HepG2 (cell line): ENCODE measurements at regions not wholly inside any gene's neighbourhood (a gene's known extent, or its start where the extent isn't known, plus 50 kb on each side); places are given as distances from the start of the nearest gene placed in this dataset.

Experiments used
- ATAC-seq: fragments of 200-7000 bp; cut with Tn5 transposase; 3 replicates; pipeline ENCODE4 v1.9.1; 2020; ENCODE audit warnings: mild to moderate bottlenecking, moderate library complexity
- BruUV-seq: library from RNA; stranded (reverse); fragments of 400-500 nt; replicated peaks from 2 replicates; lab custom pipeline; 2021; lab: Mats Ljungman, UMichigan
- CTCF ChIA-PET: fragments of 300-600 bp; formaldehyde crosslinking; extraction: SDS; loops from one replicate; lab custom pipeline; 2021; ENCODE audit warnings: low total read pairs, inconsistent platforms, low intra/inter-chr PET ratio; lab: Yijun Ruan, JAX
- POLR2A ChIA-PET: fragments of 350-600 bp; sonication (Branson Sonifier 250); formaldehyde crosslinking; loops from one replicate; lab custom pipeline; 2020; ENCODE audit warnings: antibody characterized with exemption, inconsistent platforms; lab: Yijun Ruan, JAX
- DNase-seq: peaks from one replicate; pipeline ENCODE4 v3.0.0-alpha.2; 2015; ENCODE audit warnings: low spot score
- FAIRE-seq: peaks from 3 replicates; lab custom pipeline; 2011; peaks lifted over from hg19 to GRCh38; lab: Jason Lieb, UNC
- H2AFZ ChIP-seq: one replicate; pipeline ENCODE4 v1.6.1; 2011; ENCODE audit warnings: low read length, inconsistent platforms
- H3K27ac ChIP-seq: fragments of 300-600 bp; 3 replicates; pipeline ENCODE4 v1.8.0; 2011; ENCODE audit warnings: mixed run types, mild to moderate bottlenecking, mixed read lengths, low read length, inconsistent platforms; ENCODE audit not compliant: insufficient read depth; ENCODE audit errors: extremely low read length
- H3K27me3 ChIP-seq, 2 experiments: fragments of 200-600 bp in 1 of 2; 2 replicates in 1 of 2; 3 replicates in 1 of 2; pipeline versions ENCODE4 v1.6.0 to v1.8.0; 2011; ENCODE audit warnings: low read length in 2 of 2, mild to moderate bottlenecking in 2 of 2, moderate library complexity in 2 of 2, inconsistent platforms in 1 of 2; ENCODE audit not compliant: insufficient read depth in 2 of 2, control insufficient read depth in 1 of 2
- H3K36me3 ChIP-seq, 2 experiments: fragments of 200-600 bp in 1 of 2; replicated peaks in 1 of 2; 2 replicates in 1 of 2; 3 replicates in 1 of 2; pipeline versions ENCODE4 v1.5.1 to v1.8.0; 2011; ENCODE audit warnings: low read length in 2 of 2, inconsistent platforms in 1 of 2; ENCODE audit not compliant: insufficient read depth in 2 of 2, control insufficient read depth in 1 of 2
- H3K4me1 ChIP-seq: 2 replicates; pipeline ENCODE4 v1.5.1; 2012; ENCODE audit warnings: low read length, inconsistent platforms; ENCODE audit not compliant: insufficient read depth
- H3K4me2 ChIP-seq: 2 replicates; pipeline ENCODE4 v1.6.0; 2011; ENCODE audit warnings: low read depth, low read length, inconsistent platforms
- H3K4me3 ChIP-seq, 3 experiments: fragments of 200-600 bp in 1 of 3; sonication (generic), shearing (Covaris generic) in 1 of 3; replicated peaks in 1 of 3; 2 replicates each; pipeline ENCODE4 v1.5.1; 2011 to 2016; ENCODE audit warnings: low read length in 3 of 3, inconsistent platforms in 2 of 3, low read depth in 2 of 3, mild to moderate bottlenecking in 2 of 3, control low read depth in 1 of 3, mixed read lengths in 1 of 3; ENCODE audit not compliant: insufficient read depth in 1 of 3
- H3K79me2 ChIP-seq: one replicate; pipeline ENCODE4 v1.6.1; 2011; ENCODE audit warnings: low read length, inconsistent platforms; ENCODE audit not compliant: insufficient read depth
- H3K9ac ChIP-seq: 2 replicates; pipeline ENCODE4 v1.6.0; 2011; ENCODE audit warnings: mild to moderate bottlenecking, low read depth, low read length, inconsistent platforms; ENCODE audit not compliant: insufficient read depth
- H3K9me3 ChIP-seq: 2 replicates; pipeline ENCODE4 v1.5.1; 2012; ENCODE audit warnings: mild to moderate bottlenecking, low read length
- H4K20me1 ChIP-seq: 2 replicates; pipeline ENCODE4 v1.6.0; 2011; ENCODE audit warnings: inconsistent platforms, mild to moderate bottlenecking, low read length, moderate library complexity; ENCODE audit not compliant: insufficient read depth
- ATF7-NPFF ChIP-seq: sonication (generic); formaldehyde crosslinking; IDR thresholded peaks from 2 replicates; pipeline ENCODE4 v1.8.1; 2023; ENCODE audit warnings: mild to moderate bottlenecking, low read depth, missing genetic modification reagents, moderate library complexity
- DPF2 ChIP-seq: sonication (generic); formaldehyde crosslinking; IDR thresholded peaks from 2 replicates; pipeline ENCODE4 v1.4.0; 2020; ENCODE audit warnings: mild to moderate bottlenecking, low read depth, missing genetic modification reagents, borderline replicate concordance
- ESRRA ChIP-seq: sonication (generic); formaldehyde crosslinking; IDR thresholded peaks from 2 replicates; pipeline ENCODE4 v1.5.1; 2020; ENCODE audit warnings: mild to moderate bottlenecking, low read depth, missing genetic modification reagents
- ETV6 ChIP-seq: sonication (generic); formaldehyde crosslinking; conservative IDR thresholded peaks from 2 replicates; pipeline ENCODE4 v1.4.0; 2020; ENCODE audit warnings: missing genetic modification reagents
- FOSL1 ChIP-seq: sonication (generic); formaldehyde crosslinking; IDR thresholded peaks from 2 replicates; pipeline ENCODE4 v1.9.0; 2021; ENCODE audit warnings: missing genetic modification reagents, borderline replicate concordance
- HIVEP1 ChIP-seq: sonication (generic); formaldehyde crosslinking; IDR thresholded peaks from 2 replicates; pipeline ENCODE4 v1.4.0; 2020; ENCODE audit warnings: mild to moderate bottlenecking, missing genetic modification reagents
- MATR3 ChIP-seq: sonication (generic); formaldehyde crosslinking; IDR thresholded peaks from 2 replicates; pipeline ENCODE4 v1.4.0; 2020; ENCODE audit warnings: missing genetic modification reagents
- NR2F1 ChIP-seq, 2 experiments: fragments of 450-650 bp in 1 of 2; formaldehyde crosslinking in 1 of 2; IDR thresholded peaks; 2 replicates each; pipeline versions ENCODE4 v1.5.0 to v1.6.1; 2016 to 2020; ENCODE audit warnings: mild to moderate bottlenecking in 1 of 2, missing compliant biosample characterization in 1 of 2, missing genetic modification reagents in 1 of 2, moderate library complexity in 1 of 2
- WGBS: methylation state at CpG from one replicate; pipeline ENCODE4 v1.1.6; 2017; ENCODE audit warnings: low lambda C conversion rate; 5-methylcytosine and 5-hydroxymethylcytosine counted together
- in situ Hi-C: cut with HindIII; loops from 2 replicates; pipeline ENCODE4 v1.10.0; 2017; ENCODE audit warnings: low pct_unique_long_range_greater_than_20kb; ENCODE audit not compliant: extremely low pct_ligation_motif_present
- intact Hi-C: fragments of 100-400 bp; cut with micrococcal nuclease; formaldehyde crosslinking; loops from one replicate; pipeline ENCODE4 v1.10.0; 2022; ENCODE audit not compliant: unreplicated experiment
- TF ChIP-seq, protein P1 (sequence below): sonication (generic); formaldehyde crosslinking; IDR thresholded peaks from 2 replicates; pipeline ENCODE4 v1.4.0; 2020; ENCODE audit warnings: mild to moderate bottlenecking, missing genetic modification reagents
- TF ChIP-seq, protein P2 (sequence below): fragments of 450-650 bp; IDR thresholded peaks from 2 replicates; pipeline ENCODE4 v1.6.1; 2017; ENCODE audit warnings: mild to moderate bottlenecking

DNA sequence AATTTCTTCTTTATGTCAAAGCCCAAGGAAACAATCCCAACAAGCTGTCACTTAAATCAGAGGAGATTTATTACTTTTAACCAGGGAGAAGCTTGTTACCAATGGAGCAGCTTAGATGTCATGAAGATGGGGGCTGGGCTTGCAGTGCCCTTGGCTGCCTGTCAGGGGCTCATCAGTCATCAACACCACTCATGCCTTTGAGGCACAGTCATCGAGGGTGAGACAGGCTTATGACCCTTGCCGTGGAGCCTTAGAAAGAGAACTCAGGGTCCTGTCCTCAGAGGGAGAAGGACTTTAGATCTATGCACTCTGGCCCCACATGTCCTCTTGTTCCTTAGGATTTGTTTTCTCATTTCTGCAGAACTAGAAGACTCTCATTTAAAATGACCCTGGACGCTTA is 318.3 kb downstream of the CBLN1 start (continued):
- TF ChIP-seq, protein P1, sequence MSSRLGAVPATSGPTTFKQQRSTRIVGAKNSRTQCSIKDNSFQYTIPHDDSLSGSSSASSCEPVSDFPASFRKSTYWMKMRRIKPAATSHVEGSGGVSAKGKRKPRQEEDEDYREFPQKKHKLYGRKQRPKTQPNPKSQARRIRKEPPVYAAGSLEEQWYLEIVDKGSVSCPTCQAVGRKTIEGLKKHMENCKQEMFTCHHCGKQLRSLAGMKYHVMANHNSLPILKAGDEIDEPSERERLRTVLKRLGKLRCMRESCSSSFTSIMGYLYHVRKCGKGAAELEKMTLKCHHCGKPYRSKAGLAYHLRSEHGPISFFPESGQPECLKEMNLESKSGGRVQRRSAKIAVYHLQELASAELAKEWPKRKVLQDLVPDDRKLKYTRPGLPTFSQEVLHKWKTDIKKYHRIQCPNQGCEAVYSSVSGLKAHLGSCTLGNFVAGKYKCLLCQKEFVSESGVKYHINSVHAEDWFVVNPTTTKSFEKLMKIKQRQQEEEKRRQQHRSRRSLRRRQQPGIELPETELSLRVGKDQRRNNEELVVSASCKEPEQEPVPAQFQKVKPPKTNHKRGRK (CRISPR knock-in tag) = no peak
- TF ChIP-seq NR2F1 (CRISPR knock-in tag; IDR thresholded peaks at IDR 0.05) = no peak
- no peak for TF ChIP-seq FOSL1 (CRISPR knock-in tag)
- TF ChIP-seq MATR3 (CRISPR knock-in tag) = no peak

DNA sequence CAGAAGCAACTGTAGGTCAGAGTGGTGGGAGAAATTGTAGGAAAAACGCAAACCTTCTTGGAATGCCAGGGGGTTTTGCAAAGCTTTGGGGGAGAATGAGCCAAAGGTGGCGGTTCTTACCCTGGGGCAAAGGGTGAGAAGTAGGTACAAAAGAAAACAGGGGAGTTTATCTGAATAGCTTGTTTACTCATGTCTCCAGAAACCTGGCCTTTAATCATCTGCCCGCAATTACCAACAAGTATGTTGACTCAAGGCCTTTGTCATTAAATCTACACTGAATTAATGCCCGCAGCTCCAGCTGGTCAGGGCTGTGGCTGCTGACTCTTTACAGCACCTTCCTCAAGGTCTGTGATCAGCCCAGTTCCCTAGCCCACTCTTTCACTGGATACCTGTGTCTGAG is 320.1 kb downstream of the CBLN1 start:
- WGBS = 24% methylated on average over 4 of the region's 4 CpGs

More for the DNA sequence above, 320.1 kb downstream of the CBLN1 start:
- H4K20me1 ChIP-seq = no peaks in the 10 kb centered on the region
- TF ChIP-seq ESRRA (CRISPR knock-in tag) (no peak), ETV6 (no peak), DPF2 (CRISPR knock-in tag) (no peak), HIVEP1 (CRISPR knock-in tag) (no peak), ATF7-NPFF (CRISPR knock-in tag) (no peak)
- TF ChIP-seq, protein P2, sequence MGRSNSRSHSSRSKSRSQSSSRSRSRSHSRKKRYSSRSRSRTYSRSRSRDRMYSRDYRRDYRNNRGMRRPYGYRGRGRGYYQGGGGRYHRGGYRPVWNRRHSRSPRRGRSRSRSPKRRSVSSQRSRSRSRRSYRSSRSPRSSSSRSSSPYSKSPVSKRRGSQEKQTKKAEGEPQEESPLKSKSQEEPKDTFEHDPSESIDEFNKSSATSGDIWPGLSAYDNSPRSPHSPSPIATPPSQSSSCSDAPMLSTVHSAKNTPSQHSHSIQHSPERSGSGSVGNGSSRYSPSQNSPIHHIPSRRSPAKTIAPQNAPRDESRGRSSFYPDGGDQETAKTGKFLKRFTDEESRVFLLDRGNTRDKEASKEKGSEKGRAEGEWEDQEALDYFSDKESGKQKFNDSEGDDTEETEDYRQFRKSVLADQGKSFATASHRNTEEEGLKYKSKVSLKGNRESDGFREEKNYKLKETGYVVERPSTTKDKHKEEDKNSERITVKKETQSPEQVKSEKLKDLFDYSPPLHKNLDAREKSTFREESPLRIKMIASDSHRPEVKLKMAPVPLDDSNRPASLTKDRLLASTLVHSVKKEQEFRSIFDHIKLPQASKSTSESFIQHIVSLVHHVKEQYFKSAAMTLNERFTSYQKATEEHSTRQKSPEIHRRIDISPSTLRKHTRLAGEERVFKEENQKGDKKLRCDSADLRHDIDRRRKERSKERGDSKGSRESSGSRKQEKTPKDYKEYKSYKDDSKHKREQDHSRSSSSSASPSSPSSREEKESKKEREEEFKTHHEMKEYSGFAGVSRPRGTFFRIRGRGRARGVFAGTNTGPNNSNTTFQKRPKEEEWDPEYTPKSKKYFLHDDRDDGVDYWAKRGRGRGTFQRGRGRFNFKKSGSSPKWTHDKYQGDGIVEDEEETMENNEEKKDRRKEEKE = no peak
- no peaks in the 10 kb centered on the region for H3K36me3 ChIP-seq
- H3K27ac ChIP-seq = no peak overlapping the region
- in situ Hi-C loops = no loop called here
- H2AFZ ChIP-seq = no peak overlapping the region
- POLR2A ChIA-PET = no interaction called here
- no TSS peak for BruUV-seq
- no peaks in the 10 kb centered on the region for H3K79me2 ChIP-seq
- H3K9me3 ChIP-seq = peaks cover 13% of the 10 kb centered on the region
- intact Hi-C loops = no loop called here
- no peak for FAIRE-seq
- no peak overlapping the region for H3K4me3 ChIP-seq
- no peaks in the 10 kb centered on the region; a peak in 2 of 5 replicates for H3K27me3 ChIP-seq
- CTCF ChIA-PET = no interaction called here
- H3K4me2 ChIP-seq = no peak overlapping the region
- H3K4me1 ChIP-seq = no peaks in the 10 kb centered on the region
- no peak for DNase-seq
- no peak for ATAC-seq
- no peak overlapping the region for H3K9ac ChIP-seq
